K562 (cell line): ENCODE measurements at regions not wholly inside any gene's neighbourhood (a gene's known extent, or its start where the extent isn't known, plus 50 kb on each side); places are given as distances from the start of the nearest gene placed in this dataset.

Experiments used
- EP400 ChIP-seq: fragments of 450-650 bp; IDR thresholded peaks from 2 replicates; pipeline ENCODE4 v1.6.1; 2017; ENCODE audit warnings: antibody characterized with exemption, mild to moderate bottlenecking, moderate library complexity
- FOSL1 ChIP-seq: fragments of 200-800 bp; sonication (Bioruptor generic); conservative IDR thresholded peaks from 2 replicates; pipeline ENCODE4 v1.6.1; 2016; ENCODE audit warnings: missing genetic modification characterization, missing compliant biosample characterization
- MITF ChIP-seq: IDR thresholded peaks from 2 replicates; pipeline ENCODE4 v1.6.1; 2014; ENCODE audit warnings: antibody characterized with exemption
- ZBTB33 ChIP-seq: sonication (generic); formaldehyde crosslinking; IDR thresholded peaks from 2 replicates; pipeline ENCODE4 v1.8.1; 2023; ENCODE audit warnings: mild to moderate bottlenecking, missing genetic modification reagents
- ZNF318 ChIP-seq, 2 experiments: fragments of 450-650 bp; IDR thresholded peaks; 2 replicates each; pipeline ENCODE4 v1.6.1; 2016; ENCODE audit warnings: mild to moderate bottlenecking in 2 of 2, borderline replicate concordance in 1 of 2, low read depth in 1 of 2, moderate library complexity in 1 of 2
- ZNF561 ChIP-seq: fragments of 450-650 bp; formaldehyde crosslinking; conservative IDR thresholded peaks from 2 replicates; pipeline ENCODE4 v1.4.0; 2020; ENCODE audit warnings: mild to moderate bottlenecking, moderate library complexity

DNA sequence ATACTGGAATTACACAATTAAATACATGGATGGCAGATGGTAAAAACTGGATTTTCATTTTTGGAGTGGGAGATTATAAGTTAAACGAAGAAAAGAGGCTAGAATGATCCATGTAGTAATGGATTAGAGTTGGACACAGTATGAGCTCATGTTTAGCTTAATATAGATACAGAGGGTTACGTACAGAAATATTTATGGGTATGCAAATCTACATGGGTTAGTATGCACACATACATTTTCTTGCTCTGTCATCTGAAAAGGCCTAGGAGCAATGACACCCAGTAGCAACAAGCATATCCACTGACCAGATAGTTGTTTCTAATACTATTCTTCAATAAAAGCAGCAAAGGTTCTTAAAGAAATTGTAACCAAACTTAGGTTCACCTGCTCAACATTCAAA is 366.4 kb downstream of the SEMA3D start (continued):
- TF ChIP-seq EP400 (no peak), ZBTB33 (no peak), ZNF318 (IDR thresholded peaks at IDR 0.05; ENCODE audit: borderline replicate concordance in 1 of 2, low read depth in 1 of 2) (no peak), ZNF561 (no peak), MITF (no peak), FOSL1 (tag) (no peak)
